GM12878 (cell line): ENCODE measurements at regions not wholly inside any gene's neighbourhood (a gene's known extent, or its start where the extent isn't known, plus 50 kb on each side); places are given as distances from the start of the nearest gene placed in this dataset.

ENCODE experiments used
- ATAC-seq: fragments of 200-7000 bp; cut with Tn5 transposase; 3 replicates; pipeline ENCODE4 v1.9.1; 2020; ENCODE audit warnings: mild to moderate bottlenecking, moderate library complexity
- BruUV-seq: library from RNA; stranded (reverse); fragments of 400-500 nt; replicated peaks from 2 replicates; lab custom pipeline; 2021; lab: Mats Ljungman, UMichigan
- CTCF ChIA-PET: fragments of 300-600 bp; sonication (Branson Sonifier 250); formaldehyde crosslinking; extraction: SDS; loops from one replicate; lab custom pipeline; 2021; ENCODE audit warnings: inconsistent platforms; lab: Yijun Ruan, JAX
- POLR2A ChIA-PET: fragments of 350-600 bp; formaldehyde crosslinking; extraction: SDS; loops from one replicate; lab custom pipeline; 2021; ENCODE audit warnings: inconsistent platforms; lab: Charles Lee
- RAD21 ChIA-PET: fragments of 300-600 bp; sonication (Branson Sonifier 250); formaldehyde crosslinking; loops from one replicate; lab custom pipeline; 2023; ENCODE audit warnings: antibody characterized with exemption; ENCODE audit not compliant: unreplicated experiment; lab: Charles Lee
- SMC1A ChIA-PET: fragments of 300-600 bp; sonication (Branson Sonifier 250); formaldehyde crosslinking; loops from one replicate; lab custom pipeline; 2023; ENCODE audit not compliant: unreplicated experiment, uncharacterized antibody; lab: Charles Lee
- DNase-seq: peaks from one replicate; pipeline ENCODE4 v3.0.0-alpha.2; 2011; ENCODE audit warnings: low read depth, low spot score
- FAIRE-seq: peaks from 3 replicates; lab custom pipeline; 2011; peaks lifted over from hg19 to GRCh38; lab: Jason Lieb, UNC
- H2AFZ ChIP-seq: 2 replicates; pipeline ENCODE4 v1.6.0; 2011; ENCODE audit warnings: low read depth, low read length, control low read depth; ENCODE audit not compliant: control insufficient read depth
- H3K27ac ChIP-seq: 2 replicates; pipeline ENCODE4 v1.5.1; 2011; ENCODE audit warnings: control low read depth; ENCODE audit not compliant: control insufficient read depth, insufficient read depth
- H3K27me3 ChIP-seq, 2 experiments: replicated peaks in 1 of 2; 2 replicates each; pipeline versions ENCODE4 v1.6.0 to v1.6.1; 2011; ENCODE audit warnings: low read length in 1 of 2; ENCODE audit not compliant: control insufficient read depth in 2 of 2, insufficient read depth in 2 of 2
- H3K36me3 ChIP-seq, 2 experiments: 2 replicates each; pipeline ENCODE4 v1.5.1; 2011; ENCODE audit warnings: low read length in 1 of 2; ENCODE audit not compliant: control insufficient read depth in 2 of 2, insufficient read depth in 2 of 2
- H3K4me1 ChIP-seq: 2 replicates; pipeline ENCODE4 v1.6.1; 2011; ENCODE audit warnings: mild to moderate bottlenecking, low read length, moderate library complexity, mixed read lengths; ENCODE audit not compliant: control insufficient read depth, insufficient read depth
- H3K4me2 ChIP-seq: 2 replicates; pipeline ENCODE4 v1.6.0; 2011; ENCODE audit warnings: control low read depth; ENCODE audit not compliant: control insufficient read depth, insufficient read depth
- H3K4me3 ChIP-seq: fragments of 200-600 bp; sonication (generic); 2 replicates; pipeline ENCODE4 v1.5.1; 2016
- H3K79me2 ChIP-seq: 2 replicates; pipeline ENCODE4 v1.6.0; 2011; ENCODE audit warnings: low read length; ENCODE audit not compliant: control insufficient read depth, insufficient read depth
- H3K9ac ChIP-seq: 2 replicates; pipeline ENCODE4 v1.8.0; 2011; ENCODE audit warnings: low read length, control low read depth, mixed read lengths; ENCODE audit not compliant: control insufficient read depth, insufficient read depth
- H3K9me3 ChIP-seq: replicated peaks from 3 replicates; pipeline ENCODE4 v1.5.1; 2011; ENCODE audit warnings: mild to moderate bottlenecking, low read length; ENCODE audit not compliant: control insufficient read depth, insufficient read depth
- H4K20me1 ChIP-seq: 2 replicates; pipeline ENCODE4 v1.6.0; 2011; ENCODE audit not compliant: control insufficient read depth, insufficient read depth
- ATF2 ChIP-seq: IDR thresholded peaks from 2 replicates; pipeline ENCODE4 v1.6.1; 2012; ENCODE audit warnings: low read length, inconsistent platforms
- CBX3 ChIP-seq: fragments of 200-600 bp; sonication (generic); IDR thresholded peaks from 2 replicates; pipeline ENCODE4 v1.6.1; 2016; ENCODE audit warnings: low read depth, borderline replicate concordance
- CBX5 ChIP-seq: sonication (generic); IDR thresholded peaks from 2 replicates; pipeline ENCODE4 v1.6.1; 2016; ENCODE audit warnings: low read depth, moderate library complexity, mild to moderate bottlenecking, inconsistent platforms
- DPF2 ChIP-seq: fragments of 450-650 bp; IDR thresholded peaks from 2 replicates; pipeline ENCODE4 v1.6.1; 2017; ENCODE audit warnings: mild to moderate bottlenecking
- FOXM1 ChIP-seq: IDR thresholded peaks from 2 replicates; pipeline ENCODE4 v1.6.1; 2012; ENCODE audit warnings: low read depth, mild to moderate bottlenecking, inconsistent platforms, low read length, moderate library complexity
- KDM1A ChIP-seq: fragments of 200-600 bp; sonication (generic); IDR thresholded peaks from 2 replicates; pipeline ENCODE4 v1.6.1; 2016; ENCODE audit warnings: borderline replicate concordance
- NBN ChIP-seq: fragments of 450-650 bp; IDR thresholded peaks from 2 replicates; pipeline ENCODE4 v1.6.1; 2016
- NFIC ChIP-seq: IDR thresholded peaks from 2 replicates; pipeline ENCODE4 v1.6.1; 2012; ENCODE audit warnings: low read depth, mild to moderate bottlenecking, inconsistent platforms, low read length, moderate library complexity
- NFXL1 ChIP-seq: fragments of 450-650 bp; IDR thresholded peaks from 2 replicates; pipeline ENCODE4 v1.6.1; 2017; ENCODE audit warnings: antibody characterized with exemption, mild to moderate bottlenecking, borderline replicate concordance
- PRDM15 ChIP-seq: fragments of 450-650 bp; formaldehyde crosslinking; IDR thresholded peaks from 2 replicates; pipeline ENCODE4 v1.4.0; 2020; ENCODE audit warnings: mild to moderate bottlenecking, moderate library complexity
- WGBS: methylation state at CpG from one replicate; pipeline ENCODE4 v1.1.6; 2016; ENCODE audit warnings: low lambda C conversion rate; ENCODE audit not compliant: insufficient replicate concordance, insufficient coverage; ENCODE audit errors: missing lambda C conversion rate; 5-methylcytosine and 5-hydroxymethylcytosine counted together
- in situ Hi-C: fragments of 300-500 bp; cut with MboI; formaldehyde crosslinking; loops from 9 replicates; pipeline ENCODE4 v1.14.3; 2018; ENCODE audit warnings: mixed read lengths
- intact Hi-C: fragments of 100-400 bp; cut with micrococcal nuclease; formaldehyde crosslinking; loops from one replicate; pipeline ENCODE4 v1.14.2; 2022; ENCODE audit not compliant: unreplicated experiment
- TF ChIP-seq, protein P1 (sequence below): fragments of 450-650 bp; IDR thresholded peaks from 2 replicates; pipeline ENCODE4 v1.6.1; 2018; ENCODE audit warnings: mild to moderate bottlenecking, low read depth, moderate library complexity; ENCODE audit not compliant: partially characterized antibody
- TF ChIP-seq, protein P2 (sequence below): IDR thresholded peaks from 2 replicates; pipeline ENCODE4 v1.6.1; 2012; ENCODE audit warnings: low read depth, low read length, improper control_type of control experiment
- TF ChIP-seq, protein P3 (sequence below): fragments of 450-650 bp; IDR thresholded peaks from 2 replicates; pipeline ENCODE4 v1.6.1; 2017; ENCODE audit warnings: low read depth, mild to moderate bottlenecking, moderate library complexity

GRCh38 chr13:105033999-105034398 is 1501.5 kb downstream of the EFNB2 start (continued):
- TF ChIP-seq, protein P1, sequence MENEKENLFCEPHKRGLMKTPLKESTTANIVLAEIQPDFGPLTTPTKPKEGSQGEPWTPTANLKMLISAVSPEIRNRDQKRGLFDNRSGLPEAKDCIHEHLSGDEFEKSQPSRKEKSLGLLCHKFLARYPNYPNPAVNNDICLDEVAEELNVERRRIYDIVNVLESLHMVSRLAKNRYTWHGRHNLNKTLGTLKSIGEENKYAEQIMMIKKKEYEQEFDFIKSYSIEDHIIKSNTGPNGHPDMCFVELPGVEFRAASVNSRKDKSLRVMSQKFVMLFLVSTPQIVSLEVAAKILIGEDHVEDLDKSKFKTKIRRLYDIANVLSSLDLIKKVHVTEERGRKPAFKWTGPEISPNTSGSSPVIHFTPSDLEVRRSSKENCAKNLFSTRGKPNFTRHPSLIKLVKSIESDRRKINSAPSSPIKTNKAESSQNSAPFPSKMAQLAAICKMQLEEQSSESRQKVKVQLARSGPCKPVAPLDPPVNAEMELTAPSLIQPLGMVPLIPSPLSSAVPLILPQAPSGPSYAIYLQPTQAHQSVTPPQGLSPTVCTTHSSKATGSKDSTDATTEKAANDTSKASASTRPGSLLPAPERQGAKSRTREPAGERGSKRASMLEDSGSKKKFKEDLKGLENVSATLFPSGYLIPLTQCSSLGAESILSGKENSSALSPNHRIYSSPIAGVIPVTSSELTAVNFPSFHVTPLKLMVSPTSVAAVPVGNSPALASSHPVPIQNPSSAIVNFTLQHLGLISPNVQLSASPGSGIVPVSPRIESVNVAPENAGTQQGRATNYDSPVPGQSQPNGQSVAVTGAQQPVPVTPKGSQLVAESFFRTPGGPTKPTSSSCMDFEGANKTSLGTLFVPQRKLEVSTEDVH, result no peak
- TF ChIP-seq DPF2, result no peak
- no peak for TF ChIP-seq NFXL1
- TF ChIP-seq, protein P2, sequence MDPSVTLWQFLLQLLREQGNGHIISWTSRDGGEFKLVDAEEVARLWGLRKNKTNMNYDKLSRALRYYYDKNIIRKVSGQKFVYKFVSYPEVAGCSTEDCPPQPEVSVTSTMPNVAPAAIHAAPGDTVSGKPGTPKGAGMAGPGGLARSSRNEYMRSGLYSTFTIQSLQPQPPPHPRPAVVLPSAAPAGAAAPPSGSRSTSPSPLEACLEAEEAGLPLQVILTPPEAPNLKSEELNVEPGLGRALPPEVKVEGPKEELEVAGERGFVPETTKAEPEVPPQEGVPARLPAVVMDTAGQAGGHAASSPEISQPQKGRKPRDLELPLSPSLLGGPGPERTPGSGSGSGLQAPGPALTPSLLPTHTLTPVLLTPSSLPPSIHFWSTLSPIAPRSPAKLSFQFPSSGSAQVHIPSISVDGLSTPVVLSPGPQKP, result no peak
- TF ChIP-seq FOXM1, result no peak

DNA sequence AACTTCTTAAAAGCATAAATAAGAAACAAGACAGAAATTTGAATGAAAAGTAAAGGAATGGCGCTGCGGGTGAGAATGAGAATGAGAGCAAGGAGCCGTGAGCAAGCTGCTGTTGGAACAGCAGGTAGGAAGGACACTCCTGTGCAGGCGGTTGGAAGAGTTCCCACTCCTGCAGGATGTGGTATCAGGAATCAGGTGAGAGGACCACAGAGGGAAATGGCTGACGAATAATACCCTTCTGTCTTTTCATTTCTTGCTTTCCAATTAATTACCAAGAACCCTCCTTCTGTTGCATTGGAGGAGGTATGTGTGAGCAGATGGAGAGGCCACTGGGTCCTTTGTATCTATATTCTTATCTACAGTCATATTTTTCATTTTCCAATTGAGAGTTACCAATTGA is 1504.2 kb downstream of the EFNB2 start:
- no peaks in the 10 kb centered on the region for H3K9me3 ChIP-seq
- intact Hi-C loops (no loop called here), in situ Hi-C loops (no loop called here)
- no peak overlapping the region for H3K27ac ChIP-seq
- no peaks in the 10 kb centered on the region for H3K36me3 ChIP-seq
- no peaks in the 10 kb centered on the region for H4K20me1 ChIP-seq
- FAIRE-seq (no peak), DNase-seq (no peak), ATAC-seq (no peak)
- SMC1A ChIA-PET, result interaction anchor here (1.1 kb wide), 1 partner anchor 25 kb away, joined by 3 read pairs; no protein-coding TSS in a partner anchor
- H3K4me2 ChIP-seq, result no peak overlapping the region
- POLR2A ChIA-PET, result no interaction called here
- WGBS, result 50% methylated on average over 5 of the region's 5 CpGs
- H3K27me3 ChIP-seq, result no peaks in the 10 kb centered on the region
- H3K4me1 ChIP-seq, result no peaks in the 10 kb centered on the region
- RAD21 ChIA-PET, result no interaction called here
- H3K4me3 ChIP-seq, result no peak overlapping the region
- CTCF ChIA-PET, result interaction anchor here (0.7 kb wide), 1 partner anchor 1529 kb away, joined by 3 read pairs; no protein-coding TSS in a partner anchor
- no peaks in the 10 kb centered on the region for H3K79me2 ChIP-seq
- no peak overlapping the region for H2AFZ ChIP-seq
- BruUV-seq, result no TSS peak
- H3K9ac ChIP-seq, result no peak overlapping the region
- TF ChIP-seq NBN (no peak), KDM1A (no peak), PRDM15 (CRISPR knock-in tag) (no peak), CBX5 (no peak), NFIC (no peak), ATF2 (no peak), CBX3 (no peak)
- TF ChIP-seq, protein P3, sequence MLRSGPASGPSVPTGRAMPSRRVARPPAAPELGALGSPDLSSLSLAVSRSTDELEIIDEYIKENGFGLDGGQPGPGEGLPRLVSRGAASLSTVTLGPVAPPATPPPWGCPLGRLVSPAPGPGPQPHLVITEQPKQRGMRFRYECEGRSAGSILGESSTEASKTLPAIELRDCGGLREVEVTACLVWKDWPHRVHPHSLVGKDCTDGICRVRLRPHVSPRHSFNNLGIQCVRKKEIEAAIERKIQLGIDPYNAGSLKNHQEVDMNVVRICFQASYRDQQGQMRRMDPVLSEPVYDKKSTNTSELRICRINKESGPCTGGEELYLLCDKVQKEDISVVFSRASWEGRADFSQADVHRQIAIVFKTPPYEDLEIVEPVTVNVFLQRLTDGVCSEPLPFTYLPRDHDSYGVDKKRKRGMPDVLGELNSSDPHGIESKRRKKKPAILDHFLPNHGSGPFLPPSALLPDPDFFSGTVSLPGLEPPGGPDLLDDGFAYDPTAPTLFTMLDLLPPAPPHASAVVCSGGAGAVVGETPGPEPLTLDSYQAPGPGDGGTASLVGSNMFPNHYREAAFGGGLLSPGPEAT, result no peak
